ENCODE measurements at regions not wholly inside any gene's neighbourhood (a gene's known extent, or its start where the extent isn't known, plus 50 kb on each side); places are given as distances from the start of the nearest gene placed in this dataset.

- no peak for TF ChIP-seq CTCF (IDR thresholded peaks at IDR 0.05; ENCODE audit: insufficient read depth, low read depth, low read length)
- no peak for DNase-seq (ENCODE audit: low read depth)
Observed at GRCh38 chr18:47729356-47729755, 201.1 kb downstream of the SMAD2 start.

GRCh38 chr18:47728921-47729320 is 201.5 kb downstream of the SMAD2 start:
- no peak overlapping the region for H3K4me3 ChIP-seq (ENCODE audit: low read depth, low read length)
- no peak for DNase-seq (ENCODE audit: low read depth)
- TF ChIP-seq CTCF (IDR thresholded peaks at IDR 0.05; ENCODE audit: insufficient read depth, low read depth, low read length): no peak

More at GRCh38 chr18:47729356-47729755, 201.1 kb downstream of the SMAD2 start:
- no peak overlapping the region for H3K4me3 ChIP-seq (ENCODE audit: low read depth, low read length)

- no peak for DNase-seq (ENCODE audit: low read depth)
- no peak overlapping the region for H3K4me3 ChIP-seq (ENCODE audit: low read depth, low read length)
- TF ChIP-seq CTCF (IDR thresholded peaks at IDR 0.05; ENCODE audit: insufficient read depth, low read depth, low read length): no peak
Observed at GRCh38 chr18:47727409-47727808, 203.1 kb downstream of the SMAD2 start.

- no peak for DNase-seq (ENCODE audit: low read depth)
- TF ChIP-seq CTCF (IDR thresholded peaks at IDR 0.05; ENCODE audit: insufficient read depth, low read depth, low read length): no peak
- H3K4me3 ChIP-seq (ENCODE audit: low read depth, low read length): no peak overlapping the region
Observed at GRCh38 chr18:47726550-47726949, 203.9 kb downstream of the SMAD2 start.

- TF ChIP-seq CTCF (IDR thresholded peaks at IDR 0.05; ENCODE audit: insufficient read depth, low read depth, low read length): no peak
- no peak overlapping the region for H3K4me3 ChIP-seq (ENCODE audit: low read depth, low read length)
- no peak for DNase-seq (ENCODE audit: low read depth)
Observed at GRCh38 chr18:47725656-47726055, 204.8 kb downstream of the SMAD2 start.

GRCh38 chr18:47724186-47724975 is 206.1 kb downstream of the SMAD2 start:
- TF ChIP-seq CTCF (IDR thresholded peaks at IDR 0.05; ENCODE audit: insufficient read depth, low read depth, low read length): no peak
- no peak for DNase-seq (ENCODE audit: low read depth)
- H3K4me3 ChIP-seq (ENCODE audit: low read depth, low read length): no peak overlapping the region

- no peak for TF ChIP-seq CTCF (IDR thresholded peaks at IDR 0.05; ENCODE audit: insufficient read depth, low read depth, low read length)
- no peak overlapping the region for H3K4me3 ChIP-seq (ENCODE audit: low read depth, low read length)
- DNase-seq (ENCODE audit: low read depth): no peak
Observed at GRCh38 chr18:47721876-47722275, 208.6 kb downstream of the SMAD2 start.
